A673 (cell line): ENCODE measurements at regions not wholly inside any gene's neighbourhood (a gene's known extent, or its start where the extent isn't known, plus 50 kb on each side); places are given as distances from the start of the nearest gene placed in this dataset.

Experiments used
- CTCF ChIP-seq: fragments of 300-800, 200-600 bp; sonication (generic); conservative IDR thresholded peaks from 2 replicates; pipeline ENCODE4 v1.5.1; 2017; ENCODE audit warnings: low read depth, mild to moderate bottlenecking, antibody characterized with exemption, low read length, moderate library complexity, mixed read lengths
- EZH2 ChIP-seq: fragments of 200-600 bp; sonication (generic); IDR thresholded peaks from 2 replicates; pipeline ENCODE4 v1.6.1; 2017; ENCODE audit warnings: borderline replicate concordance, low read depth, mild to moderate bottlenecking, mixed read lengths, antibody characterized with exemption, low read length; ENCODE audit not compliant: poor library complexity, severe bottlenecking

- no peak for TF ChIP-seq CTCF
- no peak for TF ChIP-seq EZH2
Observed at GRCh38 chr5:8288897-8289516, 420.1 kb downstream of the MTRR start.
